ENCODE measurements at regions not wholly inside any gene's neighbourhood (a gene's known extent, or its start where the extent isn't known, plus 50 kb on each side); places are given as distances from the start of the nearest gene placed in this dataset.
"Not testable (repeated sequence)": the region's sequence is repeated elsewhere in the genome, so short reads cannot be mapped to it uniquely, and the experiment has no call there.

- DNase-seq = no peak
These were observed 497.9 kb upstream of the MAGEB18 start for GRCh38 chrX:25640276-25640675.

GRCh38 chrX:25646156-25646555, 492.0 kb upstream of the MAGEB18 start:
- DNase-seq = no peak

- DNase-seq = no peak
These were observed 489.4 kb upstream of the MAGEB18 start for GRCh38 chrX:25648790-25649189.

DNA sequence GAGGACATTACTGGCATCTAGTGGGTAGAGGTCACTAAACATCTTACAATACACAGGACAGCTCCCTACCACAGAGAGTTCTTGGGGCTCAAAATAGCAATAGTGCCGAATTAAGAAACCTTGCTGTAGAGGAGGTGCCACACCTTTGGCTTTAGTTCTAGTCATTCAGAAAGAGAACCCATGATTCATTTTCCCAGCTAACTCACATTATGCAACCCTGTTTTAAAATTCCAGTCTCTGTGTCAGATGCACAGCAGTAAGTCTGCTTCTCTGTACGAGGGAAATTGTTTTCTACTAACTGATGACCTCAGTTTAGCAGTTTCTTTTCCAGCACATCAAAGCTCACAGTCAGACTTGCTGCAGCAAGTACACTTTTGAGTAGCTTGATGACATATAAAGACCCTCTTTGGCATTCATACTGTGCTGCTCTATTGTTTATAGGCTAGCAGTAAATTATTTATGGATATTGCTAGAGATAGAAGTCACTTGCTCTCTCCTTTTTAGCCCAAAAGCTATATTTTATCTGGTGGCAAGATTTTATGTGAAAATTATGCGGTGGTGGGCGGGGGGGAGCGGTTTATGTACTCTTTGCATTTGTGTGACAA, 487.8 kb upstream of the MAGEB18 start:
- DNase-seq = no peak

- DNase-seq = no peak
These were observed 478.8 kb upstream of the MAGEB18 start for GRCh38 chrX:25659317-25659716.

- peak; percentile 31 to 32 for DNase-seq
These were observed 474.4 kb upstream of the MAGEB18 start for GRCh38 chrX:25663701-25664100.

DNA sequence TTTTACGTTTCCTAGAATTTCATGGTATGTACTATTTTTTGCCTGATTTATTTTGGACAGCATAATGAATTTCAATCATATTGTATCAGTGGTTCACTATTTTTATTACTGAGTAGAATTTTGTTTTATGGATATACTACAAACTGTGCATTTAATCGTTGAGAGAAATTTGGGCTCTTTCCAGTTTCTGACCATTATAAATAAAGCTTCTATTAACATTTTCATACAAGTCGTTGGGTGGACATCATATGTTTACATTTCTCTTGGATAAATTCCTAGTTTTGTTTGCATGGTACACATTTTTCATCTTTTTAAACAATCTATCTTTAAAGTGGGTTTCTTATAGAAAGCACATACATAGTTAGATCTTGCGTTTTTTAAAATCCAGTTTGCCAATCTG, 472.7 kb upstream of the MAGEB18 start:
- no peak for DNase-seq

- peak; percentile 63 to 65 for DNase-seq
These were observed 470.5 kb upstream of the MAGEB18 start for GRCh38 chrX:25667681-25668080.

- no peak for DNase-seq
These were observed 463.4 kb upstream of the MAGEB18 start for GRCh38 chrX:25674776-25675175.

DNA sequence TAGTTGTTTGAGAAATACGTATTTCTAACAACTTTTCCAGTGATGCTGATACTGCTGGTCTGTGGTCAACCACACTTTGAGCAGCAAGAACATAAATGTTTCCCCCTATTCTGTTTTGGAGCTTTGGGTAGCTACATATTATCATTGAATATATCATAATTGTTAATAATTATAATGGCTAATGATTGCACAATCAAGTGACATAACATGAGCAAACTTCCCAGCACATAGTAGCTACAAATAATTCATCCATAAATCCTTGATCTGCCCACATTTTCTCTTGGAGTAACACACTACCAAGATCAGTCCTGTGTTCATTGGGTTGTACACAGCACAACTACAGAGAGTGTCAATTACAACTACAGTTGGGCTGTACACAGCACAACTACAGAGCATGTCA, 436.3 kb upstream of the MAGEB18 start:
- DNase-seq = no peak

- DNase-seq = no peak
These were observed 421.0 kb upstream of the MAGEB18 start for GRCh38 chrX:25717122-25717521.

GRCh38 chrX:25721564-25721963, 416.6 kb upstream of the MAGEB18 start:
- no peak for DNase-seq

DNA sequence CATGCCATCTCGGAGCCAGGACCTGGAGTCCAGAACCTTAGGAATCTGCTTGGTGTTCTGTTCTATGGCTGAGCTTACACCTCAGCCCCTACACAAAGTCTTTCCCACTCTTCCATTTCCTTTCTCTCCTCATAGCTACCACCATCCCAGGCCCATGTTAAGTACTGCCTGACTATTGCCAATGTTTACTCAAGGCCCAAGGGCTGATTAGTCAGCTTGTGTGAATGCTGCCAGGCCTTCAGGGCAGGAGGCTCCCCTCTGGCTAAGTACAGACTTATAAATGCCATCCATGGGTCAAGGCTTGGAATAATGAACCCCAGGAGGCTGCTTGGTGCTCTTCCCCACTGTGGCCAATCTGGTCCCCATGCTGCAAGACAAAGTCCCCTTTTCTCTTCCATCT, 411.6 kb upstream of the MAGEB18 start:
- DNase-seq = no peak

DNA sequence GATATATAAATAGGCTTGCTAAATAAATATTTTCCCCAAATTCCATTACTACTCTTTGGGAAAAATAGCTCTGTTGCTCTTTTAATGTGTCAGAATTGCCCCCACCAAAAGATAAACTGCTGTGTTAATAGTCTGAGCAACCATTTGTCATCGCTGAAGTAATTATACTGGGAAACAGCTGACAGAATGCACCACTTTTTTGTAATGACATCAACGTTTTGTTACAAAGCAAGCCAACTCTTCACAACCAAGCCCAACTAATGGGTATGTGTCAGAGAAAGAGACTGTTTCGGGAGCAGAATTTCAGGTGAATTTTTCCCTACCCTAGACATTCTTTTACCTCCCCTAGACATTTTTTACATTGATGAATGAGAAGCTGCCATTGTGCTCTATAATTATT, 405.0 kb upstream of the MAGEB18 start:
- DNase-seq = no peak

DNA sequence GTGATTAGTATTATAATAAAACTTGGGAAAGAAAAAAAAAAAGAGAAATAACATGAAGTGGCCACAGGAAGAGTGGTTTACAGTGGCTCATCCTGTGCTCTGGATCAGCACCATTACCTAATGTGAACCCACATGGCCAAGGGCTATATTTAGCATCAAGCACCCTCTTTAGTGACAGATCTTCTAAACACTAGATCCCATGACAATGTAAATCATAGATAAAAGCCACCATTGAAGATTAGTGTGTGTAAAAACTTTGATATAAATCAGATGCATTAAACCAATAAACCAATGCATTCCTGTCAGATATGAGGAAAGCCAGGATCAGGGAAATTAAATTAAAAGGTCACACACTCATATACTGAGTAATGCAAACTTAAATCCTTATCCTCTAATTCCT, 400.6 kb upstream of the MAGEB18 start:
- no peak for DNase-seq

GRCh38 chrX:25742334-25742733, 395.8 kb upstream of the MAGEB18 start:
- DNase-seq = no peak

GRCh38 chrX:25754399-25754798, 383.7 kb upstream of the MAGEB18 start:
- DNase-seq = no peak

DNA sequence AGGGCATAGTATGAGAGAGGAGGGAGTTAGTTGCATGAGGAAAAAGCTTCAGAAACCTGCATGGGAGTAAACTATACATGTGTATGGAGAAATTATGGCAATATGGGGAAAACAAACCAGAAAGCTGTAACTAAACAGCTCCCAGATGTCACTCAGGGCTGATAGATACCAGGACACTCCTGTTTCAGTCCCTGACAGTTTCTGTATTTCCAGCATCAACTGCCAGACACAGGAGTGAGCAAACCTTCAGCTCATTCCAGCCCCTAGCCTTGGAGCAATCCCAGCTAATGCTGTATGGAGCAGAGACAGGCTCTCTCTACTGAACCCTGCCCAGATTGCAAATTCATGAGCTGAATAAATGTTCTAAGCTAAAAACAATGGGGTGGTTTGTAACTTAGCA, 382.9 kb upstream of the MAGEB18 start:
- DNase-seq = no peak

DNA sequence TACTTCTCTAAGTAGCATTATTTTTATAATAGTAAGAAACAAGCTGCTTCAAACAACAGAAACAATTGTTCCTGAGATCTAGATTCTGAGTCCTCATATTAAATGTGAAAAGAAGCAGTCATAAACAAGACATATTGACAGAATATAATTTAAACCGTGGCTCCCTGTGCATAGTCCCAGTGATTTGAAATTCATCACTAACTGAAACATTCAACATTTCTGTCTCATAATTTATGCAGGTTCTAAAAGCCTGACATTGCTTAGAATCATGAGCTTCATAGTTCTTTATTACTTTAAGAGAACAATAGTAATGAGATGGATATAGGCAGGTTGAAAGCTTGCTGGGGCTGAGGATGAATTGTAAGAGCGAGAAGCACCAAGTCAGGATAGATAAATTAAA, 375.5 kb upstream of the MAGEB18 start:
- no peak for DNase-seq

GRCh38 chrX:25771853-25772252, 366.3 kb upstream of the MAGEB18 start:
- not testable (repeated sequence) for DNase-seq

DNA sequence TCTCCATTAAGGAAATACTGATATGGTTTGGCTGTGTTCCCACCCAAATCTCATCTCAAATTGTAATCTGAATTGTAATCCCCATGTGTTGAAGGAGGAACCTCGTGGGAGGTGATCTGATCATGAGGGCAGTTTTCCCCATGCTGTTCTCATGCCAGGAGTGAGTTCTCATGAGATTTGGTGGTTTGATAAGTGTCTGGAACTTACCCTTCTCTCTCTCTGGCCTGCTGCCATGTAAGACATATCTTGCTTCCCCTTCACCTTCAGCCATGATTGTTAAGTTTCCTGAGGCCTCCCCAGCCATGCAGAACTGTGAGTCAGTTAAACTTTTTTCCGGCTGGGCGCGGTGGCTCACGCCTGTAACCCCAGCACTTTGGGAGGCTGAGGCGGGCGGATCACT, 340.3 kb upstream of the MAGEB18 start:
- DNase-seq = not testable (repeated sequence)

DNA sequence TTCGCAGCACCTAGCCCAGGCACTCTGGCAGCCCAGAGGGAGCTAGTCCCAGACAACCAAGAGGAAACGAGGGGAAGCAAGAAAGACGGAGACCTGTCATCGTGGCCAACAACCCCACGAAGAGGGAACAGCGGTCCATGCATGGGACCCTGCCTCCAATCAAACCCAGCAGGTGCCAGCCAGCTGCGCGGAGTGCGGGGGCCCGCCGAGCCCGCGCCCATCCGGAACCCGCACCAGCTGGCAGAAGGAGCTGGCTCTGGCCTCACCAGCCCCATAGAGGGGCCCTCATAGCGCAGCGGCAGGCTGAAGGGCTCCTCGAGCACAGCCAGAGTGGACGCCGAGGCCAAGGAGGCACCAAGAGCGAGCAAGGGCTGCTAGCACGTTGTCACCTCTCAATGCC, 332.4 kb upstream of the MAGEB18 start:
- DNase-seq = no peak

DNA sequence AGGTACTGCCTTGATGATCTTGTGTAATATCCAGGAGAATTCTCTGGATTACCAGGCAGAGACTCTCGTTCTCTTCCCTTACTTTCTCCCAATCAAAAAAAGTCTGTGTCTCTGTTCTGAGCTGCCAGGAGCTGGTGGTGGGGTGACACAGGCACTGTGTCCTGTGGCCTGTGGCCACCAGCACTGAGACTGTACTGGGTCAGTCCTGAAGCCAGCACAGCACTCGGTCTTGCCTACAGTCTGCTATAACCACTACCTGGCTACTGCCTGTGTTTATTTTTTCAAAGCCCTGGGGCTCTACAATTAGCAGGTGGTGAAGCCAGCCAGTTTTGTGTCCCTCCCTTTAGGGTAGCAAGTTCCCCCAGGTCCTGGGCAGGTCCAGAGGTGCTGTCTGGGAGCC, 331.1 kb upstream of the MAGEB18 start:
- DNase-seq = no peak

DNA sequence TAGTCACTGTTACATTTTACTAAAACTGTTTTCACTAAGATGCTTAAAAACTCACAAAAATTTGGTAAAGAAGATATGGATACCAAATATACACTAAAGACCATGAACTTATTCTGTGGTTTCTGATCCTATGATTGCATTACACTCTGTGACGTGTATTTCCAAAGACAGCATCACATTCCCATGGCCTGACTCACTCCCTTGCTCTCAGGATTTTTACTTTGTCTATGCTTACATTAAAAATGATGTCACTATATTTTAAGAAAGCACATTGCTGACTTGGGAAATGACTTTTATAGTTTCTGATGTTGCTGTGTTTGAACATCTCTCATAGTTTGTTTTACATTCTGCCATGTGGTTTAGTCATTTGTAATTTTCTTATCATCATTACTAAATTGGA, 327.9 kb upstream of the MAGEB18 start:
- DNase-seq = no peak

GRCh38 chrX:25819879-25820278, 318.3 kb upstream of the MAGEB18 start:
- no peak for DNase-seq
